HCT116 (cell line): ENCODE measurements at regions not wholly inside any gene's neighbourhood (a gene's known extent, or its start where the extent isn't known, plus 50 kb on each side); places are given as distances from the start of the nearest gene placed in this dataset.

ENCODE experiments used
- ATAC-seq: fragments of 200-7000 bp; cut with Tn5 transposase; 2 replicates; pipeline ENCODE4 v1.9.1; 2020; ENCODE audit warnings: mild to moderate bottlenecking, moderate library complexity
- BruUV-seq: library from RNA; stranded (reverse); fragments of 400-500 nt; replicated peaks from 2 replicates; lab custom pipeline; 2021; lab: Mats Ljungman, UMichigan
- CTCF ChIA-PET: fragments of 300-600 bp; sonication (Branson Sonifier 250); formaldehyde crosslinking; loops from one replicate; lab custom pipeline; 2021; ENCODE audit warnings: antibody characterized with exemption; lab: Charles Lee
- POLR2A ChIA-PET: fragments of 300-600, 350-600 bp; sonication (Branson Sonifier 250); formaldehyde crosslinking; loops from one replicate; lab custom pipeline; 2021; ENCODE audit warnings: antibody characterized with exemption; lab: Charles Lee
- RAD21 ChIA-PET, 2 experiments: fragments of 300-600 bp; sonication (Branson Sonifier 250); formaldehyde crosslinking; loops; one replicate each; lab custom pipeline; 2023; ENCODE audit warnings: low total read pairs in 2 of 2; ENCODE audit not compliant: uncharacterized antibody in 2 of 2, unreplicated experiment in 2 of 2, low non-redundant PET in 1 of 2; lab: Charles Lee
- DNase-seq: peaks from one replicate; pipeline ENCODE4 v3.0.0-alpha.2; 2010; ENCODE audit warnings: low read depth, low spot score
- H2AFZ ChIP-seq: fragments of 200-600 bp; shearing (Covaris generic), sonication (generic); 2 replicates; pipeline ENCODE4 v1.6.1; 2017; ENCODE audit warnings: low read depth, mixed run types, mixed read lengths, antibody characterized with exemption, low read length; ENCODE audit not compliant: poor library complexity, severe bottlenecking
- H3K27ac ChIP-seq: 2 replicates; pipeline ENCODE4 v1.5.1; 2012; ENCODE audit warnings: low read depth, low read length
- H3K27me3 ChIP-seq: fragments of 200-600 bp; sonication (generic); 2 replicates; pipeline ENCODE4 v1.6.1; 2016; ENCODE audit warnings: mixed run types, low read length, mixed read lengths; ENCODE audit not compliant: insufficient read depth
- H3K36me3 ChIP-seq, 2 experiments: fragments of 200-500 bp in 1 of 2; fragments of 200-600 bp in 1 of 2; sonication (Bioruptor generic) in 1 of 2; sonication (generic) in 1 of 2; 2 replicates each; pipeline versions ENCODE4 v1.5.1 to v1.6.1; 2014 to 2016; ENCODE audit warnings: low read length in 2 of 2, inconsistent platforms in 1 of 2, mixed read lengths in 1 of 2, mixed run types in 1 of 2; ENCODE audit not compliant: insufficient read depth in 2 of 2, control insufficient read depth in 1 of 2
- H3K4me1 ChIP-seq, 2 experiments: fragments of 200-600 bp in 1 of 2; sonication (generic) in 1 of 2; 2 replicates each; pipeline versions ENCODE4 v1.5.1 to v1.6.1; 2012 to 2017; ENCODE audit warnings: low read length in 2 of 2, inconsistent platforms in 1 of 2, mild to moderate bottlenecking in 1 of 2, mixed read lengths in 1 of 2, mixed run types in 1 of 2, moderate library complexity in 1 of 2; ENCODE audit not compliant: insufficient read depth in 2 of 2, control insufficient read depth in 1 of 2
- H3K4me2 ChIP-seq: fragments of 200-600 bp; sonication (generic); 2 replicates; pipeline ENCODE4 v1.6.1; 2017; ENCODE audit warnings: mixed run types, low read length, mixed read lengths
- H3K4me3 ChIP-seq, 2 experiments: fragments of 200-600 bp in 1 of 2; sonication (generic) in 1 of 2; replicated peaks in 1 of 2; 2 replicates each; pipeline ENCODE4 v1.5.1; 2011 to 2016; ENCODE audit warnings: low read length in 2 of 2, control low read depth in 1 of 2, low read depth in 1 of 2, mild to moderate bottlenecking in 1 of 2, mixed read lengths in 1 of 2, mixed run types in 1 of 2
- H3K79me2 ChIP-seq: fragments of 200-600 bp; sonication (generic); 2 replicates; pipeline ENCODE4 v1.6.1; 2017; ENCODE audit warnings: mild to moderate bottlenecking, mixed run types, low read length, moderate library complexity, mixed read lengths; ENCODE audit not compliant: insufficient read depth
- H3K9ac ChIP-seq: fragments of 200-600 bp; sonication (generic); 2 replicates; pipeline ENCODE4 v1.6.1; 2016; ENCODE audit warnings: low read length, mixed read lengths
- H3K9me2 ChIP-seq: fragments of 200-600 bp; sonication (generic), shearing (Covaris generic); 2 replicates; pipeline ENCODE4 v1.6.1; 2017; ENCODE audit warnings: mixed run types, mild to moderate bottlenecking, moderate library complexity; ENCODE audit not compliant: insufficient read depth
- H3K9me3 ChIP-seq, 2 experiments: fragments of 200-500 bp in 1 of 2; fragments of 200-600 bp in 1 of 2; sonication (Bioruptor generic) in 1 of 2; sonication (generic) in 1 of 2; 2 replicates each; pipeline ENCODE4 v1.6.1; 2014 to 2017; ENCODE audit warnings: low read length in 2 of 2, mixed read lengths in 2 of 2, inconsistent platforms in 1 of 2, low read depth in 1 of 2, mild to moderate bottlenecking in 1 of 2, mixed run types in 1 of 2, moderate library complexity in 1 of 2; ENCODE audit not compliant: control insufficient read depth in 1 of 2, insufficient read depth in 1 of 2
- H4K20me1 ChIP-seq: fragments of 200-600 bp; sonication (generic), shearing (Covaris generic); 2 replicates; pipeline ENCODE4 v1.6.1; 2017; ENCODE audit warnings: mixed run types, mild to moderate bottlenecking, moderate library complexity; ENCODE audit not compliant: insufficient read depth
- CEBPB ChIP-seq: IDR thresholded peaks from 2 replicates; pipeline ENCODE4 v1.6.1; 2012; ENCODE audit warnings: low read depth
- ELF1 ChIP-seq: IDR thresholded peaks from 2 replicates; pipeline ENCODE4 v1.6.1; 2012; ENCODE audit warnings: low read depth, borderline replicate concordance
- EZH2phosphoT487 ChIP-seq: fragments of 200-600 bp; IDR thresholded peaks from 2 replicates; pipeline ENCODE4 v1.6.1; 2018; ENCODE audit warnings: antibody characterized with exemption, borderline replicate concordance
- FOSL1 ChIP-seq: IDR thresholded peaks from 2 replicates; pipeline ENCODE4 v1.6.1; 2012; ENCODE audit warnings: low read depth
- POLR2AphosphoS5 ChIP-seq: IDR thresholded peaks from 2 replicates; pipeline ENCODE4 v1.6.1; 2011; ENCODE audit warnings: mild to moderate bottlenecking, low read depth, low read length, moderate library complexity
- REST ChIP-seq: IDR thresholded peaks from 2 replicates; pipeline ENCODE4 v1.6.1; 2012; ENCODE audit warnings: low read depth
- SRF ChIP-seq: IDR thresholded peaks from 2 replicates; pipeline ENCODE4 v1.6.1; 2012; ENCODE audit warnings: low read depth
- TCF7L2 ChIP-seq: IDR thresholded peaks from 2 replicates; pipeline ENCODE4 v1.7.0; 2011; ENCODE audit warnings: borderline replicate concordance, inconsistent platforms; ENCODE audit not compliant: insufficient read depth, insufficient read length; ENCODE audit errors: extremely low read depth
- intact Hi-C: fragments of 100-400 bp; cut with micrococcal nuclease; formaldehyde crosslinking; loops from 2 replicates; pipeline ENCODE4 v1.10.0; 2022
- TF ChIP-seq, protein P1 (sequence below): IDR thresholded peaks from 2 replicates; pipeline ENCODE4 v1.6.1; 2012
- TF ChIP-seq, protein P2 (sequence below), 3 experiments: fragments of 200-600 bp in 1 of 3; sonication (generic) in 1 of 3; IDR thresholded peaks in 2 of 3; conservative IDR thresholded peaks in 1 of 3; 2 replicates each; pipeline ENCODE4 v1.5.1; 2012 to 2017; ENCODE audit warnings: low read depth in 2 of 3, low read length in 2 of 3, antibody characterized with exemption in 1 of 3, borderline replicate concordance in 1 of 3, control low read depth in 1 of 3, mild to moderate bottlenecking in 1 of 3, mixed read lengths in 1 of 3, mixed run types in 1 of 3, moderate library complexity in 1 of 3; ENCODE audit not compliant: insufficient read depth in 1 of 3
- TF ChIP-seq, protein P3 (sequence below): IDR thresholded peaks from 2 replicates; pipeline ENCODE4 v1.6.1; 2012

GRCh38 chr4:116952530-116953136, 132.7 kb downstream of the TRAM1L1 start:
- peak overlapping the region; percentile 64 for H2AFZ ChIP-seq
- no peaks in the 10 kb centered on the region for H3K4me1 ChIP-seq
- no peak overlapping the region for H3K27ac ChIP-seq
- intact Hi-C loops, result no loop called here
- ATAC-seq (no peak), DNase-seq (no peak)
- no peaks in the 10 kb centered on the region for H4K20me1 ChIP-seq
- H3K9ac ChIP-seq, result no peak overlapping the region
- no peak overlapping the region for H3K4me2 ChIP-seq
- H3K9me2 ChIP-seq, result no peaks in the 10 kb centered on the region
- H3K79me2 ChIP-seq, result no peaks in the 10 kb centered on the region
- no TSS peak for BruUV-seq
- ChIA-PET POLR2A (no interaction called here), CTCF (no interaction called here), RAD21 (no interaction called here)
- TF ChIP-seq EZH2phosphoT487 (no peak), FOSL1 (no peak), POLR2AphosphoS5 (no peak), REST (no peak), SRF (no peak), TCF7L2 (no peak), ELF1 (no peak), CEBPB (no peak)
- TF ChIP-seq, protein P1, sequence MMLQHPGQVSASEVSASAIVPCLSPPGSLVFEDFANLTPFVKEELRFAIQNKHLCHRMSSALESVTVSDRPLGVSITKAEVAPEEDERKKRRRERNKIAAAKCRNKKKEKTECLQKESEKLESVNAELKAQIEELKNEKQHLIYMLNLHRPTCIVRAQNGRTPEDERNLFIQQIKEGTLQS, result no peak
- TF ChIP-seq, protein P2, sequence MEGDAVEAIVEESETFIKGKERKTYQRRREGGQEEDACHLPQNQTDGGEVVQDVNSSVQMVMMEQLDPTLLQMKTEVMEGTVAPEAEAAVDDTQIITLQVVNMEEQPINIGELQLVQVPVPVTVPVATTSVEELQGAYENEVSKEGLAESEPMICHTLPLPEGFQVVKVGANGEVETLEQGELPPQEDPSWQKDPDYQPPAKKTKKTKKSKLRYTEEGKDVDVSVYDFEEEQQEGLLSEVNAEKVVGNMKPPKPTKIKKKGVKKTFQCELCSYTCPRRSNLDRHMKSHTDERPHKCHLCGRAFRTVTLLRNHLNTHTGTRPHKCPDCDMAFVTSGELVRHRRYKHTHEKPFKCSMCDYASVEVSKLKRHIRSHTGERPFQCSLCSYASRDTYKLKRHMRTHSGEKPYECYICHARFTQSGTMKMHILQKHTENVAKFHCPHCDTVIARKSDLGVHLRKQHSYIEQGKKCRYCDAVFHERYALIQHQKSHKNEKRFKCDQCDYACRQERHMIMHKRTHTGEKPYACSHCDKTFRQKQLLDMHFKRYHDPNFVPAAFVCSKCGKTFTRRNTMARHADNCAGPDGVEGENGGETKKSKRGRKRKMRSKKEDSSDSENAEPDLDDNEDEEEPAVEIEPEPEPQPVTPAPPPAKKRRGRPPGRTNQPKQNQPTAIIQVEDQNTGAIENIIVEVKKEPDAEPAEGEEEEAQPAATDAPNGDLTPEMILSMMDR (IDR thresholded peaks at IDR 0.05 in 2 of 3, conservative IDR thresholded peaks at IDR 0.05 in 1 of 3; ENCODE audit: borderline replicate concordance in 1 of 3, insufficient read depth in 1 of 3, low read depth in 2 of 3, low read length in 2 of 3), result no peak
- TF ChIP-seq, protein P3, sequence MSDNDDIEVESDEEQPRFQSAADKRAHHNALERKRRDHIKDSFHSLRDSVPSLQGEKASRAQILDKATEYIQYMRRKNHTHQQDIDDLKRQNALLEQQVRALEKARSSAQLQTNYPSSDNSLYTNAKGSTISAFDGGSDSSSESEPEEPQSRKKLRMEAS, result no peak
- no peaks in the 10 kb centered on the region for H3K9me3 ChIP-seq
- no peaks in the 10 kb centered on the region for H3K27me3 ChIP-seq
- H3K4me3 ChIP-seq, result no peak overlapping the region
- no peaks in the 10 kb centered on the region for H3K36me3 ChIP-seq
